LNCaP clone FGC (cell line): ENCODE measurements at regions not wholly inside any gene's neighbourhood (a gene's known extent, or its start where the extent isn't known, plus 50 kb on each side); places are given as distances from the start of the nearest gene placed in this dataset.

Experiments used
- DNase-seq: peaks from one replicate; pipeline ENCODE4 v3.0.0-alpha.2; 2011; ENCODE audit warnings: low read depth
- H3K4me3 ChIP-seq: 2 replicates; pipeline ENCODE4 v1.5.1; 2011; ENCODE audit warnings: mild to moderate bottlenecking, low read depth, low read length, control low read depth
- TF ChIP-seq, protein P1 (sequence below): IDR thresholded peaks from 2 replicates; pipeline ENCODE4 v1.5.1; 2012; ENCODE audit warnings: mild to moderate bottlenecking; ENCODE audit not compliant: control insufficient read depth, insufficient read depth; ENCODE audit errors: extremely low read depth

GRCh38 chr1:218886101-218886871 is 287.4 kb upstream of the LYPLAL1 start:
- H3K4me3 ChIP-seq: no peak overlapping the region
- TF ChIP-seq, protein P1, sequence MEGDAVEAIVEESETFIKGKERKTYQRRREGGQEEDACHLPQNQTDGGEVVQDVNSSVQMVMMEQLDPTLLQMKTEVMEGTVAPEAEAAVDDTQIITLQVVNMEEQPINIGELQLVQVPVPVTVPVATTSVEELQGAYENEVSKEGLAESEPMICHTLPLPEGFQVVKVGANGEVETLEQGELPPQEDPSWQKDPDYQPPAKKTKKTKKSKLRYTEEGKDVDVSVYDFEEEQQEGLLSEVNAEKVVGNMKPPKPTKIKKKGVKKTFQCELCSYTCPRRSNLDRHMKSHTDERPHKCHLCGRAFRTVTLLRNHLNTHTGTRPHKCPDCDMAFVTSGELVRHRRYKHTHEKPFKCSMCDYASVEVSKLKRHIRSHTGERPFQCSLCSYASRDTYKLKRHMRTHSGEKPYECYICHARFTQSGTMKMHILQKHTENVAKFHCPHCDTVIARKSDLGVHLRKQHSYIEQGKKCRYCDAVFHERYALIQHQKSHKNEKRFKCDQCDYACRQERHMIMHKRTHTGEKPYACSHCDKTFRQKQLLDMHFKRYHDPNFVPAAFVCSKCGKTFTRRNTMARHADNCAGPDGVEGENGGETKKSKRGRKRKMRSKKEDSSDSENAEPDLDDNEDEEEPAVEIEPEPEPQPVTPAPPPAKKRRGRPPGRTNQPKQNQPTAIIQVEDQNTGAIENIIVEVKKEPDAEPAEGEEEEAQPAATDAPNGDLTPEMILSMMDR: no peak
- DNase-seq: no peak

- TF ChIP-seq, protein P1: no peak
- H3K4me3 ChIP-seq: no peak overlapping the region
- no peak for DNase-seq
These were observed 286.3 kb upstream of the LYPLAL1 start for GRCh38 chr1:218887141-218887925.

DNA sequence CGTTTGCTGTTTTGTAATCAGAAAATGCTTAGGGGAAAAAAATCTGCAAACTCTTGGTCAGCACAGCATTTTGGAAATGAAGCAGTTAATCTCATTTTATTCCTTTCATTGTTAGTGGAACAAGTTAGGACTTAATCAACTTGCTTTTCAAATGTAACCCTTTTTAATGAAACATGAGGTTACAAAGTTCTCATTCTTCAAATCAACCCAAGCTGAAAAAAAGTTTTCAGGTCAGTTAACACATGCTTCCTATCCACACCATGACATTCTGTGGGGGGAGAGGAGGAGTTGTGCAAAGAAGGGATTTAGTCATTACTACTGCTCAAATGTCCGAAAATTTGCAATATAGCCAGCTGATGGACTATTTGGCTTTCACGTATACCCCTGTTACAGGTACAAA is 283.2 kb upstream of the LYPLAL1 start:
- no peak for DNase-seq
- no peak overlapping the region for H3K4me3 ChIP-seq
- TF ChIP-seq, protein P1: no peak

GRCh38 chr1:218891577-218891976 is 282.1 kb upstream of the LYPLAL1 start:
- TF ChIP-seq, protein P1: no peak
- H3K4me3 ChIP-seq: no peak overlapping the region
- DNase-seq: no peak

DNA sequence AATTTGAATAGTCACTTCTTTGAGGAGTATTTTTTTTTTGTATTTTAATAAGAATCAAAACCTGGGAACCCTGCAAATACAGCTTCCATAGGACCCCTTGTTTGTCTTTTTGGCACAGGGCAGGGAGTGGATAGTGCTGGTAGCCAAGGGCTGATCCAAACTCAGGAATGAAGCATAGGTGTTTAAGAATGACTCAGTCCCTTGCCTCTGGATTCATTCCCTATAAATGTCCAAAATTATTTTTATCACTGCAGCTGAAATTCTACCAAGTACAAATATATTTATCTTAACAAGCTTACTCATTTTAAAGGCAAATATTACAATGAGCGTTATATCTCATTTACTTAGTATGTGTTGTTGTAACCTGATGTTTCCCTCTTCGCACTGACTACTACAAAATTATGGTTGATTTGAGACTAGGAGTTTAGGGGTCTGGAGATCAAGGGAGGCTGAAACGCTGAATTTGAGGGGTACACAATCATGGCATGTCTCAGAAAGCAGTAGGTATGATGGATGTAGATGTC is 278.6 kb upstream of the LYPLAL1 start:
- TF ChIP-seq, protein P1: no peak
- no peak for DNase-seq
- no peak overlapping the region for H3K4me3 ChIP-seq

DNA sequence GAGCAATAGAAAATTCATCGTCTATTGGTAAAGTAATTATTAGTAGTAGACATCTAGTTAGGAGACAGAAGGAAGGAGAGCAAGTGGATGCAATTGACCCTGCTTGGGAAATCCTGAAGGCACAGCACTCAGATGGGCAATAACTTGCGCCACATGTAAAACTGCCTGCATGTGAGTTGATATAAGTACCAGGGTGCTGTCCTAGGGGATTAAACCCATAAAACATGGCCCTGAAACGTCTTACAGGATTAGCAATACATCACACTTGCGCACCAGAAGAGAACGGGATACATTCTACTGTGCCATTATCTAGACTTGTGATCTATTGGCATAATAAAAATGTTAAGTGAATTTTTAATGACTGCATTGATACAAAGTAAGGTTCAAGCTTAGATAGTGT is 277.5 kb upstream of the LYPLAL1 start:
- DNase-seq: no peak
- H3K4me3 ChIP-seq: no peak overlapping the region
- TF ChIP-seq, protein P1: no peak
